ENCODE measurements at regions not wholly inside any gene's neighbourhood (a gene's known extent, or its start where the extent isn't known, plus 50 kb on each side); places are given as distances from the start of the nearest gene placed in this dataset.

- Histone ChIP-seq H3K27me3 (peaks cover 0 to 13% (median 0%) of the 10 kb centered on the region in 9 donors), H3K9me3 (no peaks in the 10 kb centered on the region), H3K36me3 (no peaks in the 10 kb centered on the region), H3K4me1 (peaks cover 0 to 10% (median 0%) of the 10 kb centered on the region in 12 donors), H3K27ac (no peak overlapping the region), H3K4me3 (no peak overlapping the region)
- DNase-seq (no peak), ATAC-seq (no peak)
- intact Hi-C loops (cut with DNase I) = no loop called here
- no peak for TF ChIP-seq POLR2A (IDR thresholded peaks at IDR 0.05)
- no peak for TF ChIP-seq CTCF (IDR thresholded peaks at IDR 0.05)
- WGBS, 4 donors = 74 to 84% (median 78%) methylated on average over 10 of the region's 10 CpGs
These were observed 133.7 kb upstream of the RUNX3 start for GRCh38 chr1:25063591-25064416.

DNA sequence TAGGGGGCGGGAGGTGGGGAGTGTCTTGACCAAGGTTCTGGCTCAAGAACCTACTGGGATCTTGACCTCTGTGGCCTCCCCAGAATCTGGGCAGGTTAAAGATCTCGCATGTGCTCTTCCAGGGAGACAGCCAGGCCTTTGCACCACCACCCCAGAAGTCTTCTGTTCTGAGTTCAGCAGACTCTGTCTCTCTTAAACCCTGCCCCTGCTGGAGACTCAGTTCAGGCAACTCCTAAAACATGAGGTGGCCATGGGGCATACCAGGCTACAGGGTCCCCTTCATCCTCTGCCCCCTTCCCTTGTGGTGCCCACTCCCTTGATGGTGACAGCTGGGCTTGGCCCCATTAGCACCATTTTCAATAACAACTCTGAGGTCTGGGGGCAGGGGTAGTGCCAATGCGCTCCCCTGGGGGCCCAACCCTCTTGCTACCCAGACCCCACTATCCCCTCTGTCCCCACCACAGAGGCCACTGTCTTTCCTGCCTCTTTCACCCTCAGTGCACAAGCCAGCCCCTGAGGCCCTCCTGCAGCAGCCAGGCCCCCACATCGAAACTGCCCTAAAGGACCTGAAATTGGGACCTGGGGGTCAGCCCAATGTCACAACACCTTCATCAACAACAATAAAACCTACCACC, 132.7 kb upstream of the RUNX3 start:
- intact Hi-C loops (cut with DNase I) = no loop called here
- TF ChIP-seq POLR2A (IDR thresholded peaks at IDR 0.05) (no peak), CTCF (IDR thresholded peaks at IDR 0.05) (no peak)
- Histone ChIP-seq H3K27ac (no peak overlapping the region), H3K36me3 (no peaks in the 10 kb centered on the region), H3K9me3 (no peaks in the 10 kb centered on the region), H3K4me1 (peaks cover 0 to 10% (median 0%) of the 10 kb centered on the region in 12 donors), H3K27me3 (peaks cover 0 to 16% (median under 1%) of the 10 kb centered on the region in 9 donors), H3K4me3 (no peak overlapping the region)
- no peak for DNase-seq
- 80 to 95% (median 88%) methylated on average over 4 of the region's 4 CpGs for WGBS, 4 donors
- ATAC-seq = no peak

DNA sequence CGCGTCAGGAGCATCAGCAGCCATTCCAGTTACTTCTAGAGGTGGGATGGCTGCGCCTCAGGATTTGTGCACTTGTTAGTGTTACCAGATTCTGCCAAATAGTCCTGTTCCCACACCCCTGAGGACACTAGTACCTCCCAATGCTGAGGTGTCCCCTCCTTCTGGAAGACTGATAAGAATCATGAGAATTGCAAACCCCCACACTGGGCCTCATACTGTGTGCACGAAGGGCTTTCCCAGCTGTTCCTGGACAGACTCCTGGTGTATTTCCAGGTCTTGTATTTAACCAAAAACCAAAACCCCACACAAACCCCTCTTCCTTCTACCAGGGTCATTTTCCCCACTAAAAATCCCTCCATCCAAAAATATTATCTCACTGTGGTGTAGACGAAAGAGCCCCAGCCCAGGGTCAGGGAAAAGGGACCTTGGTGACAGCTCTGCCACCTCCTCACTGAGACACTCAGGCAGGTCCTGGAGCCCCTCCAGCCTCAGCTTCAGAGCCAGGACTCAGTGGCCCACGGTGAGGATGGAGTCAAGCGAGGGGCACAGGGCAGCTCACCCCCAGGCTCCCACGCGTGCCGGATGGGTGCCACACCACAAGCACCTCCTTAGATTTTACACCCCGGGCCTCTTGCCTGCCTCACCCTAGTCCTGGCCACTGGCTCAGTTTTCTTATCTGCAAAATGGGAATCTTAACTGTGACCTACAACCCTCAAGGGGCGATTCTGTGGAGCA, 131.4 kb upstream of the RUNX3 start:
- Histone ChIP-seq H3K4me3 (no peak overlapping the region), H3K27me3 (peaks cover 0 to 24% (median 5%) of the 10 kb centered on the region in 9 donors), H3K27ac (no peak overlapping the region), H3K4me1 (peaks cover 0 to 10% (median 0%) of the 10 kb centered on the region in 12 donors), H3K9me3 (no peaks in the 10 kb centered on the region), H3K36me3 (no peaks in the 10 kb centered on the region)
- no peak for TF ChIP-seq CTCF (IDR thresholded peaks at IDR 0.05)
- TF ChIP-seq POLR2A (IDR thresholded peaks at IDR 0.05) = no peak
- 77 to 79% (median 78%) methylated on average over 12 of the region's 12 CpGs for WGBS, 4 donors
- intact Hi-C loops (cut with DNase I) = no loop called here
- no peak for DNase-seq
- no peak for ATAC-seq

DNA sequence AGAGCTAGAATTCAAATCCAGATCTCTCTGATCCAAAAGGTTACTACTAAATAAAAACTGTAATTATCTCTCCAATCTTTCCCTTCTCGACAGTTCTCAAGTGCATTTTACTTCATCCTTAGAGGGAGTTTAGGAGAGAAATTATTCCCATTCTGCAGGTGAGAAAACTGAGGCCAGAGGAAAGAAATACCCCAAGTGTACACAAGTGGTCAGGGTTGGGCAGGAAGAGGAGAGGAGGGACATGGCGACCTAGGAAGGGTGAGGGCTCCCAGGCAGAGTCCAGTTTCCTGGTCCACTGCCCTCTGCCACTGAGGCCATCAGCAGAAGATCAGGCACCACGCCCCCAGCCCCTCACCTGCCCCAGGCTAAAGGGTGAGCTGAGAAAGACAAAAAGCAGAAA, 127.1 kb upstream of the RUNX3 start:
- H3K27me3 ChIP-seq = peaks cover 0 to 34% (median 13%) of the 10 kb centered on the region in 9 donors
- intact Hi-C loops (cut with DNase I) = no loop called here
- H3K36me3 ChIP-seq = no peaks in the 10 kb centered on the region
- ATAC-seq (no peak), DNase-seq (no peak)
- no peaks in the 10 kb centered on the region for H3K4me1 ChIP-seq
- no peak overlapping the region for H3K27ac ChIP-seq
- H3K4me3 ChIP-seq = no peak overlapping the region
- no peaks in the 10 kb centered on the region for H3K9me3 ChIP-seq
- 74 to 82% (median 78%) methylated on average over 3 of the region's 3 CpGs for WGBS, 4 donors
- TF ChIP-seq POLR2A (IDR thresholded peaks at IDR 0.05) = no peak
- no peak for TF ChIP-seq CTCF (IDR thresholded peaks at IDR 0.05)
